ENCODE measurements at regions not wholly inside any gene's neighbourhood (a gene's known extent, or its start where the extent isn't known, plus 50 kb on each side); places are given as distances from the start of the nearest gene placed in this dataset.

DNA sequence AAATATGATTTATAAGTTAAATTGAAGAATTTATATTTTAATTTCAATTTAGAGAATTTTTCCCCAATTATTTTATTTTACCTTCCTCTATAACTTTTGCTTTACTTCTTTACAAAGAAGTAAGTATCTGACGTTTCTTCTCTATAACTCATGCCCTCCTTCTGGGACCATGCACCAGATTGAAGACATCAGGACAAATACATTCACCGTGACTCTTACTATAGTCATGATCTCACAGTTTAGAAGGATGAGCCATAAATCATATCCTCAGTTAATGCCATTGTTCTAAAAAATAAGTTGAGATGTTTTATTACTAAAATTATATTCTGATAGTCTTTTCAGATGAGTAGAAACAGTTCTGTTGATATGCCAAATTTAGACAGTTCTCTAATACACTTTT is 279.3 kb downstream of the TMX3 start:
- no peaks in the 10 kb centered on the region for H3K27me3 ChIP-seq
- intact Hi-C loops (cut with DNase I; ENCODE audit: low total_unique reads), result no loop called here
- TF ChIP-seq, protein P1, sequence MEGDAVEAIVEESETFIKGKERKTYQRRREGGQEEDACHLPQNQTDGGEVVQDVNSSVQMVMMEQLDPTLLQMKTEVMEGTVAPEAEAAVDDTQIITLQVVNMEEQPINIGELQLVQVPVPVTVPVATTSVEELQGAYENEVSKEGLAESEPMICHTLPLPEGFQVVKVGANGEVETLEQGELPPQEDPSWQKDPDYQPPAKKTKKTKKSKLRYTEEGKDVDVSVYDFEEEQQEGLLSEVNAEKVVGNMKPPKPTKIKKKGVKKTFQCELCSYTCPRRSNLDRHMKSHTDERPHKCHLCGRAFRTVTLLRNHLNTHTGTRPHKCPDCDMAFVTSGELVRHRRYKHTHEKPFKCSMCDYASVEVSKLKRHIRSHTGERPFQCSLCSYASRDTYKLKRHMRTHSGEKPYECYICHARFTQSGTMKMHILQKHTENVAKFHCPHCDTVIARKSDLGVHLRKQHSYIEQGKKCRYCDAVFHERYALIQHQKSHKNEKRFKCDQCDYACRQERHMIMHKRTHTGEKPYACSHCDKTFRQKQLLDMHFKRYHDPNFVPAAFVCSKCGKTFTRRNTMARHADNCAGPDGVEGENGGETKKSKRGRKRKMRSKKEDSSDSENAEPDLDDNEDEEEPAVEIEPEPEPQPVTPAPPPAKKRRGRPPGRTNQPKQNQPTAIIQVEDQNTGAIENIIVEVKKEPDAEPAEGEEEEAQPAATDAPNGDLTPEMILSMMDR (IDR thresholded peaks at IDR 0.05), result no peak
- H3K36me3 ChIP-seq, result no peaks in the 10 kb centered on the region
- no peak overlapping the region for H3K4me3 ChIP-seq
- H3K4me1 ChIP-seq, result no peaks in the 10 kb centered on the region
- no peaks in the 10 kb centered on the region for H3K9me3 ChIP-seq
- DNase-seq, result no peak
- no peak overlapping the region for H3K27ac ChIP-seq

DNA sequence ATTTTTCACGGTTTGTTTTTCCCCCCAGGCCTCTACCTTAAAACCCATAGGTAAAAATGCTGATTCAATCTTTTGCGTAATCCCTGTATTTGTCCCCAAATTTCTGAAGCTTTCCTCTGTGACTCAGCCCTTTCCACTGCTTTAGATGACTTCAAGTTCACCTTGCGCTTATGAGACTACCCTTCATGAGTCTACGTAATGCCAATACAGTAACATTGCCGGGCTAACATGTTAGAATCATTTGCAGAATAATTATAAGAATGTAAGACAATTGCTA is 283.0 kb downstream of the TMX3 start:
- no peak overlapping the region for H3K4me3 ChIP-seq
- TF ChIP-seq, protein P1 (IDR thresholded peaks at IDR 0.05), result no peak
- intact Hi-C loops (cut with DNase I; ENCODE audit: low total_unique reads), result no loop called here
- no peaks in the 10 kb centered on the region for H3K4me1 ChIP-seq
- H3K27me3 ChIP-seq, result no peaks in the 10 kb centered on the region
- H3K9me3 ChIP-seq, result no peaks in the 10 kb centered on the region
- no peak overlapping the region for H3K27ac ChIP-seq
- H3K36me3 ChIP-seq, result no peaks in the 10 kb centered on the region
- no peak for DNase-seq

DNA sequence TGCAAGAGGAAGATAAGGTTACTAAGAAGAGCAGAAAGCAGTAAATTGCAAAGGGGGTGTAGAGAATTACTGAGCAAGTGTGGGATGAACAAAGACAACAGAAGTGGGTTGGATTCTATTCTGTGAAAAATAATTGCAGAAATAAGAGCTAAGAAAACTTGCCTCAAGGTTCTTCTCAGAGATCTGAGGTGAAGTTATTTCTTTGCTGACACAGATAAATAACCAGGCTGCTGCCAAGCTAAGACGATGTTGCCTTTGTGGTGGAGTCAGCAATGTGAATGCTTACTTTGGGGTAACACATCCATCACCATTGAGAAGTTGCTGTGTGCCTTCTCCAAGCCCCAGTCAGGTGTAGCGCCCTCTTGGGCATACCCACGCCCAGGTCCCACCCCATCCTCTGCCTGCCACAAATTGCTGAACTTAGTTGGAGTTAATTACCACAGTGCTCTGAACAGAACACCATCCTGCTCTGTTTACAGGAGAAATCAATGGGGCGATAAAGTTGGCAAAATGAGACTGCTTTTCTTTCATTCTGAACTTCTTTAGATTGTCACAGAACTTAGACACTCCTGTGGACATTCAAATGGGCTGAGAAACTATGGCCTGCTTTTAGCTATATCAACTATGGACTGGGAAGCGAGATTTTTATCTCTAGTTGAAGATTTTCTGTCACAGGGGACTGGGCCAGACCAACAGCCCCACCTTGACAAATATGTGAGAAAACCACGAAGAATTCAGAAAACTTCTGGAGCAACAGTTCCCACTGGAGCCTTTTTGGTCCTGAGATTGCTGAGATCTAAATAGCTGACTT is 283.6 kb downstream of the TMX3 start:
- TF ChIP-seq, protein P1 (IDR thresholded peaks at IDR 0.05), result no peak
- Histone ChIP-seq H3K4me3 (no peak overlapping the region), H3K27me3 (no peaks in the 10 kb centered on the region), H3K27ac (no peak overlapping the region), H3K9me3 (no peaks in the 10 kb centered on the region), H3K36me3 (no peaks in the 10 kb centered on the region), H3K4me1 (no peaks in the 10 kb centered on the region)
- intact Hi-C loops (cut with DNase I; ENCODE audit: low total_unique reads), result no loop called here
- DNase-seq, result no peak

DNA sequence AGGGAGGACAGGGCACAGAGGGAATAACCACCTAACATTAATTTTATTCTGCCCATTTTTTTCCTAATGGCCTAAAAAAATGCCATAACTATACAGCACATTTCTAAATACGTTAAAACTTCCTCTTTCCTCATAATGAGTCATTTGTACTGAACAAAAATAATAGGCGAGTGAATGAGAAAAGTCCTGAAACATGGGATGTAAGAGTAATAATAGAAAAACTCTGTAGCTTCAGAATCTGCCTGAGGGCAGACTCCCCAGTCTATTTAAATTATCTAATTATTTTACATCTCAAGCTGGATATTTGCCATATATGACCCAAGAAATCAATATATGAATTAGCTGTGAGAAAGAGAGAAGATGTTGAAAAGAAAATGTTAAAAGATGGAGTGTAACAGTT is 285.1 kb downstream of the TMX3 start:
- intact Hi-C loops (cut with DNase I; ENCODE audit: low total_unique reads), result no loop called here

DNA sequence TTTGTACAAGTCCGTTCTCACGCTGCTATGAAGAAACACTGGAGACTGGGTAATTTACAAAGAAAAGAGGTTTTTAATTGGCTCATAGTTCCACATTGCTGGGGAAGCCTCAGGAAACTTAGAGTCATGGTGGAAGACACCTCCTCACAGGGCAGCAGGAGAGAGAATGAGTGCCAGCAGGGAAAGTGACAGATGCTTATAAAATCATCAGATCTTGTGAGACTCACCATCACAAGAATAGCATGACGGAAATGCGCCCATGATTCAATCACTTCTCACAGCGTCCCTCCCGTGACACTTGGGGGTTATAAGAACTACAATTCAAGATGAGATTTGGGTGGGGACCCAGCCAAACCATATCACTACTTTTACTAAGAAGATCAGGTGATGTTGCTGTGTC is 285.8 kb downstream of the TMX3 start:
- no peak overlapping the region for H3K4me3 ChIP-seq
- TF ChIP-seq, protein P1 (IDR thresholded peaks at IDR 0.05), result no peak
- H3K36me3 ChIP-seq, result no peaks in the 10 kb centered on the region
- no peaks in the 10 kb centered on the region for H3K4me1 ChIP-seq
- no peak overlapping the region for H3K27ac ChIP-seq
- no peaks in the 10 kb centered on the region for H3K9me3 ChIP-seq
- no peaks in the 10 kb centered on the region for H3K27me3 ChIP-seq
- DNase-seq, result no peak
- intact Hi-C loops (cut with DNase I; ENCODE audit: low total_unique reads), result no loop called here

More for the DNA sequence above, 285.1 kb downstream of the TMX3 start:
- TF ChIP-seq, protein P1 (IDR thresholded peaks at IDR 0.05), result no peak
- no peak overlapping the region for H3K4me3 ChIP-seq
- H3K27me3 ChIP-seq, result no peaks in the 10 kb centered on the region
- no peak for DNase-seq
- H3K27ac ChIP-seq, result no peak overlapping the region
- H3K36me3 ChIP-seq, result no peaks in the 10 kb centered on the region
- no peaks in the 10 kb centered on the region for H3K4me1 ChIP-seq
- H3K9me3 ChIP-seq, result no peaks in the 10 kb centered on the region

DNA sequence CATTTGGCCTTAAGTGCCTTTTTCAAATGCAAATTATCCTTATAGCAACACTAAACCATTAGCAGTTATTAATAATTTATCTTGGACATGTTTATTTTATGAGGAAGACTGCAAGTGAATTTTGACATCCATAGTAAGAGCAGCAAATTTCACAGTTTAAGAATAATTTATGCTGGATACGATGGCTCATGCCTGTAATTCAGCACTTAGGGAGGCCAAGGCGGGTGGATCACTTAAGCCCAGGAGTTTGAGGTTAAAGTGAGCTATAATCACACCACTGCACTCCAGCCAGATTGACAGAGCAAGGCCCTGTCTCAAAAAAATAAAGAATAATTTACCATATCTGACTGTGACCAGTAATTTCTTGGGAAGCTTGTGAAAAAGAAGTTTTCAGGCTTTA is 286.2 kb downstream of the TMX3 start:
- TF ChIP-seq, protein P1 (IDR thresholded peaks at IDR 0.05), result no peak
- H3K27ac ChIP-seq, result no peak overlapping the region
- DNase-seq, result no peak
- no peaks in the 10 kb centered on the region for H3K27me3 ChIP-seq
- H3K36me3 ChIP-seq, result no peaks in the 10 kb centered on the region
- no peak overlapping the region for H3K4me3 ChIP-seq
- intact Hi-C loops (cut with DNase I; ENCODE audit: low total_unique reads), result no loop called here
- no peaks in the 10 kb centered on the region for H3K9me3 ChIP-seq
- H3K4me1 ChIP-seq, result no peaks in the 10 kb centered on the region
